Muscle layer of duodenum (tissue), 2 donors: ENCODE measurements at regions not wholly inside any gene's neighbourhood (a gene's known extent, or its start where the extent isn't known, plus 50 kb on each side); places are given as distances from the start of the nearest gene placed in this dataset.

Experiments
- H3K27ac ChIP-seq: one replicate; pipeline ENCODE4 v1.7.0; 2013; ENCODE audit warnings: mild to moderate bottlenecking, low read length
- H3K27me3 ChIP-seq: one replicate; pipeline ENCODE4 v1.7.0; 2013; ENCODE audit warnings: low read depth, mild to moderate bottlenecking, control low read depth, low read length
- H3K36me3 ChIP-seq, 2 donors: one replicate each; pipeline ENCODE4 v1.7.0; 2013; ENCODE audit warnings: low read length in 2 of 2, control low read depth in 1 of 2, mild to moderate bottlenecking in 1 of 2; ENCODE audit not compliant: insufficient read depth in 2 of 2, control insufficient read depth in 1 of 2
- H3K4me1 ChIP-seq, 2 donors: one replicate each; pipeline ENCODE4 v1.7.0; 2013; ENCODE audit warnings: low read length in 2 of 2, mild to moderate bottlenecking in 2 of 2, control low read depth in 1 of 2, moderate library complexity in 1 of 2; ENCODE audit not compliant: insufficient read depth in 2 of 2, control insufficient read depth in 1 of 2
- H3K4me3 ChIP-seq, 2 donors: one replicate each; pipeline ENCODE4 v1.7.0; 2013; ENCODE audit warnings: low read length in 2 of 2, low read depth in 1 of 2, mild to moderate bottlenecking in 1 of 2
- H3K9me3 ChIP-seq, 2 donors: one replicate each; pipeline ENCODE4 v1.7.0; 2013; ENCODE audit warnings: low read length in 2 of 2, control low read depth in 1 of 2, mild to moderate bottlenecking in 1 of 2; ENCODE audit not compliant: control insufficient read depth in 1 of 2
- donor health status: healthy.

DNA sequence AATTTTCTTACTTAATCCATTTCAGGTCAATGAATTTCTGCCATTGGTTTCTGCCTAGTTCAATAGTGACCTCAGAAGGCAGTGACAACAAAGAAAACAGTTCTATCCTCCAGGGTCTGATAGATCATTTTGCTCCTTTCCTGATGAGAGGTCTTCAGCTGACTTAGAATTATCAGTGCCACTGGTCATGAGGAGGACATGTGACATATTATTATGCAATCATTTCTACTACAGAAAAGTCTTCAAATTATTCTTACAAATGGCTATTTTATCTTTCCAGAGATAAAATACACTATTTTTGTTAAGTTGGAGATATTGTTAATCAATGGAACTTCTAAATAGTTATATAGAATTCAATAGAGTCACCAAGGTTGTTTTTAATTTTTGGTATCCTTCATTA is 360.0 kb upstream of the GALNT5 start:
- Histone ChIP-seq H3K4me3 (no peak overlapping the region), H3K9me3 (no peaks in the 10 kb centered on the region), H3K27me3 (no peaks in the 10 kb centered on the region), H3K27ac (no peak overlapping the region), H3K4me1 (peaks cover 0 to 4% of the 10 kb centered on the region in 2 donors), H3K36me3 (no peaks in the 10 kb centered on the region)

DNA sequence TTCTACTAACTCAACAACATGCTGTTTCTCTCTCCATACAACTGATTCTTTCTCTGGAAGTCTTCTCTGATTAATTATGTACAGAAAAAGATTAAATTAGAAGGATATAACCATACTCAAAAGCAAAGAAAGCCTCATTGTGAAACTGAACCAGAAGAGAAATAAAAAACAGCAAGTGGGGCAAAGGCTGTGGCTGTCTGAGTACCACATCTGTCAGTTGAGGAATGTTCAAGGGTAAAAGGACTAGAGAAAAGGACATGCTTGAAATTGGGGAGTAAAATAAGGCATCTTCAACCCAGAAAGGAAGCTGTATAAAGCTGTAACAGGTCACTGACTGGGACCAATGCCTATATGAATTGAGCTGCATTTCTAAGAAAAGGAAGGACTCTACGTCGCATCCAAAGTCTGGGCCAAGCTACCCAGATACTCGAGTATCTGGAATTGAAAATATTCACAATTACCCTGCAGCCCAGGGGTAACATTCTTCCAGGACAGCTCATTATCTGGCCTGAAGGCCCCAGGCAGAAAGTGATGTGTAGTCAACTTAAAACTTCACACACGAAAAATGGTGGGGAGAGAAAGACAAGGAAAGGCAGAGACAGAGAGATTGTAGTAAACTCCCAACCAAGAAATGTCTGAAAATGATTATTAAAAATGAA is 356.0 kb upstream of the GALNT5 start:
- H3K27me3 ChIP-seq, result no peaks in the 10 kb centered on the region
- H3K36me3 ChIP-seq, result no peaks in the 10 kb centered on the region
- H3K4me3 ChIP-seq, result no peak overlapping the region
- H3K4me1 ChIP-seq, result no peaks in the 10 kb centered on the region
- no peak overlapping the region for H3K27ac ChIP-seq
- no peaks in the 10 kb centered on the region for H3K9me3 ChIP-seq

DNA sequence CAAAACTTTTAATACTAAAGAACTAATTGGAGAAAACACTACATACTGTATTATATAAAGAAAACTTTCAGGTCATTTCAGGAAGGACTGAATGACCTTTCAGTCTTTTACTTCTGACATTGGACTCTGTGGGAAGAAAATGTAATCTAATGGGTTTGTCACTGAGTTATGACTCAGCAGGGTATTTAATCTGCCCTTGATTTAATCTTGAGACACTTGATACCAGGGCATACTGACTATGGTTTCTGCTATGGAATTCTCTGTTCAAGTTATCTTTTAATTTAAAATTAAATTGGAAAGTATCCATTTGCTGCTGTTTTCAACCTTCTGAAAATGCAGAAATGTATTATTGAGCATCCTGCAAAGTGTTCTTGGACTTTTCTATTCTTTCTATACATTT is 354.2 kb upstream of the GALNT5 start:
- Histone ChIP-seq H3K9me3 (no peaks in the 10 kb centered on the region), H3K36me3 (no peaks in the 10 kb centered on the region), H3K4me3 (no peak overlapping the region)

DNA sequence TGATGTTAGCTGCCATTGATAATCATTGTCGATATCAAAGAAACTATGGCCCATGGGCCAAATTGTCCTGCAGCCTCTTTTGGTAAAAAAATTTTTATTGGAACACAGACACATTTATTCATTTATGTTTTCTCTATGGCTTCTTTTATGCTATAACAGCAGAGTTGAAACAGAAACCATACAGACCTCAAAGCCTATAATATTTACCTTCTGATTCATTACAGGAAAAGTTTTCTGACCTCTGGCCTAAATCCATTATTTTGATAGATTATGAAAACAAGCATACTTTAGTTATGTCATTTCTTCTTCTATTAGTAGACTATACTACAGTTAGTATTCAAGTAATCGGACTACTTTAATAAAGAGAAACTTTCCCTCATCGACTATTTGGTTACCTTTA is 349.7 kb upstream of the GALNT5 start:
- no peaks in the 10 kb centered on the region for H3K27me3 ChIP-seq
- H3K36me3 ChIP-seq, result no peaks in the 10 kb centered on the region
- H3K4me3 ChIP-seq, result no peak overlapping the region
- no peaks in the 10 kb centered on the region for H3K4me1 ChIP-seq
- no peaks in the 10 kb centered on the region for H3K9me3 ChIP-seq
- no peak overlapping the region for H3K27ac ChIP-seq

More for the DNA sequence above, 354.2 kb upstream of the GALNT5 start:
- no peaks in the 10 kb centered on the region for H3K27me3 ChIP-seq
- H3K4me1 ChIP-seq, result no peaks in the 10 kb centered on the region
- no peak overlapping the region for H3K27ac ChIP-seq

DNA sequence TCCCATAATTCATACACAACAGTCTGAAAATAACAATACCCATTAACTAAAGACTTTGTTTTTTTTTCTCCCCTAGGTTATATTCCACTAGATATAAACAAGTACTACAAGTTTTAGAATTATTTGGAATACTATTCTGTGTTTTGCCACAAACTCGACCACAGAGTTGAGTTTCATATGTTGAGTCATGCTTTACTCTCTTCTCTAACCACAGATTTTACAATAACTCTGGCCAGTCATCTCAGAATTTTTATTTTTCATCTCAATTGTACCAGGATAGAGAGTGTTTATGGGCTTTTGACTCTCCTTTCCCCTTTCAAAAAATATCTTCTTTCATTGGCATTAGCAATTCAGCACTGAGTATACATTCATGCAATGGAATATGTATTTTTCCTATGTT is 348.7 kb upstream of the GALNT5 start:
- Histone ChIP-seq H3K36me3 (no peaks in the 10 kb centered on the region), H3K4me3 (no peak overlapping the region), H3K9me3 (no peaks in the 10 kb centered on the region), H3K27me3 (no peaks in the 10 kb centered on the region), H3K27ac (no peak overlapping the region), H3K4me1 (no peaks in the 10 kb centered on the region)

DNA sequence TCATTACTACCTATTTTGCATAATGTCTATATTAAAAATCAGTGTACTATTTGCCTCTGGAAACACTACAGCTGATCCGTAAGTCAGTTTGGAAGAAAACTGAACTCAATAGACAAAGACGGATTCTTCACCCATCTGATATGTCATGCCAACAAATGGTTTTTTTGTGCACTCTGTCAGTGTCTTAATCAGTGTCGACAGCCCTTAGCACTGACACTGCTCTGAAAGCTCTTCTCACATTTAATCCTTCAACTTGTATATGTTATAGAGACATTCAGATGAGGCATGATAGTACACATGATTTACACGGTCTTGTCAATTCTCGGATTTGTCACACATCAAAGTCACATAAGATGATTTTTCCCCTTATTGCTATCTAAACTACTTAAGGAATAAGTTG is 347.5 kb upstream of the GALNT5 start:
- H3K4me1 ChIP-seq, result no peaks in the 10 kb centered on the region
- no peaks in the 10 kb centered on the region for H3K9me3 ChIP-seq
- no peaks in the 10 kb centered on the region for H3K36me3 ChIP-seq
- no peak overlapping the region for H3K4me3 ChIP-seq
- H3K27ac ChIP-seq, result no peak overlapping the region
- no peaks in the 10 kb centered on the region for H3K27me3 ChIP-seq

DNA sequence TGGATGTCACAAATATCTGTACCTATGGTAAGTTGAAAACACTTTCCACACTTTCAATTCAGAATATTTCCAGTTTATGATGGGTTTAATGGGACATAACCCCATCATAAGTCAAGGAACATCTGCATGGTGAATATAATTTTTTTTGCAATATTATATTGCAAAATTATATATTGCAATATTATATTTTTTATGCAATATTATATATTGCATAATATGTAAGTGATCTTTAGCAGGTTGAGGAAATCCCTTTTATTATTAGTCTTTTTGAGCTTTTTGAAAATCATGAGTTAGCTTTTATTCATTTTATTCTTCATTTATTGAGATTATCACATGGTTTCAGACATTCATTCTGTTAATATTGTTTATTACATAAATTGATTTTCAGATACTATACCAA is 342.2 kb upstream of the GALNT5 start:
- H3K27me3 ChIP-seq, result no peaks in the 10 kb centered on the region
- no peak overlapping the region for H3K4me3 ChIP-seq
- no peaks in the 10 kb centered on the region for H3K4me1 ChIP-seq

DNA sequence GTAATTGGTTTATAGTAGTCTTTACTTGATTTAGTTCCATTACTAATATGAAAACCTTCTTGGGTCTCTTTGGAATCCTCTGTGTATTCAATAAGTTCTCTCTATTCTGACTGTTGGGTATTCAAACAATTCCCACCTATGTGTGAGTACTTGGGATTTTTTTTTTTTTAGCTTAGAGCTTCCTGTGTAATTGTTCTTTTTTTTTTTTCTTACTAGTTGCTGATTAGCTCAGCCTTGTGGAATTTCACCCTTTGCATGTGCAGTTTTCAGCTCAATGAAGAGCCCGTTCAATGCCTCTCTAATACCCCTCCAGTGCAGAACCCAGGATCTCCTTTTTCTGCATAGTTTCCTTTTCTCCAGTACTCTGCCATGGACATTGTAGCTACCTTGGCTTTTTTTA is 339.1 kb upstream of the GALNT5 start:
- Histone ChIP-seq H3K27ac (no peak overlapping the region), H3K4me1 (no peaks in the 10 kb centered on the region), H3K27me3 (no peaks in the 10 kb centered on the region), H3K9me3 (no peaks in the 10 kb centered on the region), H3K4me3 (no peak overlapping the region), H3K36me3 (no peaks in the 10 kb centered on the region)

More for the DNA sequence above, 342.2 kb upstream of the GALNT5 start:
- Histone ChIP-seq H3K27ac (no peak overlapping the region), H3K36me3 (no peaks in the 10 kb centered on the region), H3K9me3 (no peaks in the 10 kb centered on the region)

DNA sequence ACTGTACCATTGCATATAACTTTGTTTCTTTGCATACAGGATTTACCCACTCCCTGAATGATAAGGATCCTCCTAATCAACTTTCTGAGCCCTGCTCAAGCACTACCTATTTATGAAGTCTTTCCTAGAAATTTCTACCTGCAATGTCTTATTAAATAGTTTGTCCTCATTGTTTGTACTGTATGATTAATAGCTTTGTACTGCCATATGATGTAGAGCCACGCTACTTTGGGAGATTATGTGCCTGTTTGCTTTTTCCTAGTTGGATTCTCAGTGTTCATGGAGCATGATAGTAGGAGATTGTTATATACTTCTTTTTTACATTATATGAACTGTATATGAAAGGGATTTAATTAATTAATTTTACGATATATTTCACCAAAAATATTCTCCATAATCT is 327.1 kb upstream of the GALNT5 start:
- H3K9me3 ChIP-seq, result no peaks in the 10 kb centered on the region
- no peaks in the 10 kb centered on the region for H3K4me1 ChIP-seq
- H3K36me3 ChIP-seq, result no peaks in the 10 kb centered on the region
- no peak overlapping the region for H3K4me3 ChIP-seq
- H3K27ac ChIP-seq, result no peak overlapping the region
- no peaks in the 10 kb centered on the region for H3K27me3 ChIP-seq

DNA sequence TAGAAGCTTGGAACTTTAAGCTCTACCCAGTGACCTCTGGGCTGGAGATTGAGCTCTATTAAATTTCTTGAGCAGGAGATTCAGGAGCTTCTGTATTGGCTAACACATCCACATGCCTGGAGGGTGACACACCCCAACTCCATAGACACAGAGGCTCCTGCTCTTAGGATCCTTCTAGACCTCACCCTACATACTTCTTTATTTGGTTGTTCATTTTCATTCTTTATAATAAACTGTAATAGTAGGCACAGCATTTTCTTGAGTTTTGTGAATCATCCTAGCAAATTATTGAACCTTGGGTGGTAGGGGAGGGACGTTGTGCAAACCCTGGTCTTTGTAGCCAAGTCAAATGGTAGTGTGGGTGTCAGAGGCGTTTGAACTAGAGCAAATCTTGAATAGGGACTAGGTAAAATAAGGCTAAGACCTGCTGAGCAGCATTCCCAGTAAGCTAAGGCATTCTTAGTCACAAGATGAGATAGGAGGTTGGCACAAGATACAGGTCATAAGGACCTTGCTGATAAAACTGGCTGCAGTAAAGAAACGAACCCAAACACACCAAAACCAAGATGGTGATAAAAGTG is 323.8 kb upstream of the GALNT5 start:
- no peaks in the 10 kb centered on the region for H3K36me3 ChIP-seq
- H3K4me3 ChIP-seq, result no peak overlapping the region
- H3K9me3 ChIP-seq, result no peaks in the 10 kb centered on the region
- no peak overlapping the region for H3K27ac ChIP-seq
- H3K27me3 ChIP-seq, result no peaks in the 10 kb centered on the region
- H3K4me1 ChIP-seq, result no peaks in the 10 kb centered on the region

DNA sequence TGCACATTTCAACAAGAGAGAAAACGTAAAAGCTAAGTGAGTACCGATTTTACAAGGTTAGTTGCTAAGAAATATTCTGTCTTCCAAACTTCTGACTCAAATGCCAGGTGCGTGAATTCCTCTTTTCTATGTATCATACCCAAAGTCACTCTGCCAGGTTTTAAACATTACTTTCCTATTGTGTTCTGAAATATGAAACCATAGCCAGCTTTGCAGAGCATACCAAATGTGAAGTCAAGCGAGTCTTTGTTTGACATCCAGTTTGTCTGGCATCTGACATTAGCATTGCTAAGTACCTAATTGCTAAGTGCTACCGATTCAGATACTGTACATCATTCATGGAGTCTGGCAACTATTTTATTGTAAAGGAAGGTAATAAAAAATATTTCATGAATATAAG is 321.9 kb upstream of the GALNT5 start:
- H3K27me3 ChIP-seq, result no peaks in the 10 kb centered on the region
- H3K36me3 ChIP-seq, result no peaks in the 10 kb centered on the region
- H3K4me1 ChIP-seq, result no peaks in the 10 kb centered on the region
- H3K27ac ChIP-seq, result no peak overlapping the region
- H3K4me3 ChIP-seq, result no peak overlapping the region
- no peaks in the 10 kb centered on the region for H3K9me3 ChIP-seq

DNA sequence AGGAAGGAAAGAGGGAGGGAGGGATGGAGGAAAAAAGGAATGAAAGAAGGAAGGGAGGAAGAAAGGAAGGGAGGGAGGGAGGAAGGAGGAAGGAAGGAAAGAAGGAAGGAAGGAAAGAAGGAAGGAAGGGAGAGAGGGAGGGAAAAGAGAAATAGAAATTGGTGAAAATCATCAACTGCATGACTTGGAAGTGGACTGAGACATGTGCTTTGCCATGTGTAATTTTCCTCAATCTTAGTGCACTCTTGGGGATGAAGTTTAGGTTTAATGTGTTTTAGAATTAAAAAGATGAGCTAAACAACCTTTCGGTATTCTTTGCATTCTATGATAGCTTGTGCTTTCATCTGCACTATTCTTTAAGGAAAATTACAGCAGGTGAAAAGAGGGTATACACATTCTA is 320.1 kb upstream of the GALNT5 start:
- H3K27ac ChIP-seq, result no peak overlapping the region

More for the DNA sequence above, 320.1 kb upstream of the GALNT5 start:
- no peaks in the 10 kb centered on the region for H3K27me3 ChIP-seq
- H3K4me3 ChIP-seq, result no peak overlapping the region
- H3K36me3 ChIP-seq, result no peaks in the 10 kb centered on the region
- no peaks in the 10 kb centered on the region for H3K9me3 ChIP-seq
- H3K4me1 ChIP-seq, result no peaks in the 10 kb centered on the region
